ENCODE measurements at regions not wholly inside any gene's neighbourhood (a gene's known extent, or its start where the extent isn't known, plus 50 kb on each side); places are given as distances from the start of the nearest gene placed in this dataset.
"Not testable (repeated sequence)": the region's sequence is repeated elsewhere in the genome, so short reads cannot be mapped to it uniquely, and the experiment has no call there.

DNA sequence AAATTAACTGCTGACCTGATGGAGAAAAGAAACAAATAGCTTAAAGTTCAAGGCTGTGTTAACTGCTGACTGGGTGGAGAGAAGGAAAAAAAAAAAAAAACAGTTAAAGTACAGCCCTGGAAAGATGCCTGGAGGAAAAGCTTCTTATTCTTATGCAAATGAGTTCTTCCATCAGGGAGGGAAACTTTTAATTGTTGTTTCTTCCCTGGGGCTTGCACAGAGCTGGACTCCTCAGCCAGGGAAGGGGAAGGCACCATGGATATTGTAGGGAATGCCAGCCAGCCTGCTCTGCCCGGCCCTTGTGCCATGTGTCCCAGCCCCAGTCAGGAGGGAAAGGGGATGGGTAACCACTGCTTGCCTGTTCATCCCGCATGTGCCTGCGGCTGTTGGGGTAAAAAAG lies 833.1 kb upstream of the CRIM1 start:
- no peak for DNase-seq

DNA sequence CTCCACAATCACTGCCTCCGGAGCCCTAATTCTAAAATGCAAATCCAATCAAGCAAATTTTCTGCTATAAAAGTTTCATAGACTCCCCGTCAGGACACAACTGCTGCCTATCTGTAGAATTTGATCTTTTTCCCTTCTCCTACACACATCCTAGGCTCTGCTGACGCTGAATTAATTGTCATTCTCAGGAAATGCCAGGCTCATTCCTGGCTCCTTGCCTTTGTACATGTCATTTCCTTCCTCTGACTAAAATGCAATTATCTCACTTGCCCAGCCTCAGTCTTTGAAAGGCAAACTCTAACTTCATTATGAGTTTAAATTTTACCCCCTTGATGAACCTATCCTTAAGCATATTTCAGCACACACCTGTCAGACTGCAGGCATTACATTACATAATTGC lies 844.9 kb upstream of the CRIM1 start:
- DNase-seq, result no peak

DNA sequence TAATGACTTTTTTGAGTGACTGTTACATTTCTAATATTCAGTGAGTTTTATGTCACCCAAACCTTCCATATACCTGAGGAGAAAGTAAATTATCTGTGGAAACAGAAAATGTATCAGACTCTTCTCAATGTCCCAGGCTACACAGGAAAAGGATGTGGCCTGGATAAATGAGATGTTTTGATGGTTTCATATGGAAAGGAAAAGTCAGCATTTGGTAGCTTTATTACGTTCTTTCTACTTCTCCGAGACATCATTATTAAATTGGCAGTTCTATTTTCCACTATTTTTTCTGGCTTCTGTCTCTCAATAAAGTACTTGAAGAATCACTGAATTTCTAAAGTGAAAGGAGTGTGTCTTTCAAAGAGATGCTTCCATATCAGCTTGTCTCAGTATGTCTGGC lies 847.0 kb upstream of the CRIM1 start:
- DNase-seq, result no peak

DNA sequence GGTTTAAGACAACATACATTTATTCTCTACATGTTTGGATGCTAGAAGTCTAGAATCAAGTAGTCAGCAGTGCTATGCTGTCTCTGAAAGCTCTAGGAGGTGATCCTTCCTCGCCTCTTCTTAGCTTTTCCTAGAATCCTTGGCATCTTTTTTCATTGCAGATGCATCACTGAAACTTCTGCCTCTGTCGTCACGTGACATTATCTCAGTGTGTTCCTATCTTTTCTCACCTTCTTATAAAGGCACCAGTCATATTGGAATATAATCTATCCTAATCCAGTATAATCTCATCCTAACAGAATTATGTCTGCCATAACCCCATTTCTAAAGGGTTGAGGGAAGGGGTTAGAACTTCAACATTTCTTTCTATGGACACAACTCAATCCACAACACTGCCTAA lies 851.2 kb upstream of the CRIM1 start:
- no peak for DNase-seq

DNA sequence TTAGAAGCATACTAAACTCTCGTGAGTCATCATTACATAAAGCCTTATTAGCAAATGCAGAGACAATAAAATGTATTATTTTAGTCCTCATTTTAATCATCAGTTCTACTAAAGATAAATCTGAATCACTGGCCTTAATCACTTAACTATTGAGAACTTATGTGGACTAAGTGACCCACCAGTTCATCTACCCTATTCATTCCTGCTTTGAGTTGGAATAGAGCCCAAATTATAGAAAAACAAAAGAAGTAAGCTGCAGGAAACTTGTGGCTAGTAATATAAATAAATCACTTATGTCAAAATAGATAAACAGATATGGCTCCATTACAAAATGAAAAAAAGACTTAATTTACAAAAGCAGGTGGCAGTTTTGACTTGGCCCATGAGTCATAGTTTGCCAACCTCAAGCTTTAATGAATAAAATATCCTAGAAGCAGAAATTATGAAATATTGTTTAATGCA lies 851.8 kb upstream of the CRIM1 start:
- DNase-seq, result no peak

DNA sequence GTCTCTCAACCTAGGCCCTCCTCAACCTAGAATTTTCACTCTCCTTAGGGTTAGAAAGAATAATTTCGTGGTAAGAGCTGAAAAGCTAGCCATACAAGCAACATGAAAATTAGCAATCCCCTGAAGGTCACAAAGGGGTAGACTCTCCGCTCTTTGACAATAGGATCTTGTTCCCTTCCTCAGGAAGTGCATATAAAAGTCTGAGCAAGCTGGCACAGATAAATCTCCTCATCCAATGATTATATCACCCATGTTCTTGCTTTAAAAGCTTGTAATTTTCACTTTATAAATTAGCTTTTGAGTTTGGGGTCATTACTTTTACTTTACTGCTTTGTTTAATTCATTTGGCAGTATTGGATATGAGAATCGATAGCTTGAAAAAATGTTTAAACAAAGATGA lies 852.3 kb upstream of the CRIM1 start:
- no peak for DNase-seq

DNA sequence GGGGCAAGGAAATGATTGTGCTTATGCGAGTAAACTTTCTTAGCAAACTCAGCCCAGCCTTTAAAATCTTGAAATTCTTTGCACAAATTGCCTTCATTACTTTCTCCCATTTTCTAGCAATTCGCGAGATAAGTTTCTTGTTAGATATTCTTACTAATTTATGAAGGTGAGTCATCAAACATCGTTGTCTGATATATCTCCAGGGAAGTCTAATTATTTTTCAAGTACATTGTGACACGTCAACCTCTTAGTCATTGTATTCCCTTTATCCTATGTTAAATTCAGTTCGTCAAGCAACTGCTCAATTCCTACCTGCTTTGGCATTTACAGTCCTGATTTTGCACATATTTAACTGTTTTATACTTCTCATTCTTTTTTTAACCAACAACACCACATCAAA lies 854.5 kb upstream of the CRIM1 start:
- no peak for DNase-seq

DNA sequence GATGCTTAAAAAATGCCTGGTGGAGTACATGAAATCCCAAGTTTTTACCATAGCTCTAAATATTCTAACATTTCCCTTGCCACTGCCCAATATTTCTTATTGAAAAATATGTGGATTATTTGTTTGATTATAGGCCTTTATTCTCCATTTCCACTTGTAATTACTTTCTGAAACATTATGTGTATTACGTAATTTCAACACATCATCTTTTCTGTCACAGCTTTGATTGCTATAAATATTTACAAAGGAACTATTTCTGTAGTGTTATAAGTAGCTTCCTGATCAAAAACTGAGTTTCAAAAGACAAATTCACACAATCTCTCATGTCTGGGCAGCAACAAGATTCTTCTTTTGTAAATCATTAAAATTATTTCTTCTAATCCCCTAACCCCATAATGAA lies 859.6 kb upstream of the CRIM1 start:
- DNase-seq, result no peak

DNA sequence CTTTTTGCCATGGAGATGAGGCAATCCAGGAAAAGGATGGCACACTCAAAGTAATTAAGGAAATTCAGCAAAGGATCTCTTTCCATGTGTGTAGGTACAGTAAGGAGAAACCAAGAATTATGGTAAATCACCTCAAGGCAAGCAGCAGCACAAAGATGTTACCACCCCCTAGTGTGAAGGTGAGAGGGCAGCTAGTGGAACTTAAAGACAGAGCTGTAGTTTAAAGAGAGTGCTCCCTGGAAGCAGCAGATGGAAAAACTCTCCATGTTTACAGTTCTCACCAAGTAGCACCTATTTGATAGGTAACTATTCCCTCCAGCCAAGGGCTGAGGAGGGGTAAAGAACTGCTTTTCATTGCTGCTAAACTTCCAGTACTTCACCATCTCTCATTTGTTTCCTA lies 860.4 kb upstream of the CRIM1 start:
- no peak for DNase-seq

DNA sequence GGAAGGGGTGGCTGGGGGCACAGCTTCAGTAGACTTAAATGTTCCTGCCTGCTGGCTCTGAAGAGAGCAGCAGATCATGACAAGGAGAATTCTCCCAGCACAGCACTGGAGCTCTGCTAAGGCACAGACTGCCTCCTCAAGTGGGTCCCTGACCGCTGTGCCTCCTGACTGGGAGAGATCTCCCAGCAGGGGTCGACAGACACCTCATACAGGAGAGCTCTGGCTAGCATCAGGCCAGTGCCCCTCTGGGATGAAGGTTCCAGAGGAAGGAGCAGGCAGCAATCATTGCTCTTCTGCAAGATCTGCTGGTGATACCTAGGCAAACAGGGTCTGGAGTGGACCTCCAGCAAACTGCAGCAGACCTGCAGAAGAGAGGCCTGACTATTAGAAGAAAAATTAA lies 877.5 kb upstream of the CRIM1 start:
- not testable (repeated sequence) for DNase-seq

DNA sequence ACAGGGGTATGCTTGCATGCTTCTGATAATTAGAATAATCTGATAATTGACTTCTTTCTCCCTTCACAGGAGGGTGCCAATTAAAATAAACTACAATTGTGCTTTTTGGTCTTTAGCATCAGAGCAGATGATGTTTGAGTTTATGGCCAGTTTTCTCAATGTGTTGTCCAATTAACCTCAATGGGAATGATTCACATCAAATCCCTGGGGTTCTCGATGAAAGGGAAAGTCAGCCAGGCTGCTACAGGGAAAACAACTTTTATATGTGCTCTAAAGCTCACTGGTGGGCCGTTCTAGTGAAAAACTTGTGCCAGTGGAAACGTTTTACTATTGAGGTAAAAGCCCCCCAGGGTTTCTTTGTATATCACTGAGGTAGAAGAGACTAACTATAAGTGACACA lies 887.3 kb upstream of the CRIM1 start:
- DNase-seq, result no peak

DNA sequence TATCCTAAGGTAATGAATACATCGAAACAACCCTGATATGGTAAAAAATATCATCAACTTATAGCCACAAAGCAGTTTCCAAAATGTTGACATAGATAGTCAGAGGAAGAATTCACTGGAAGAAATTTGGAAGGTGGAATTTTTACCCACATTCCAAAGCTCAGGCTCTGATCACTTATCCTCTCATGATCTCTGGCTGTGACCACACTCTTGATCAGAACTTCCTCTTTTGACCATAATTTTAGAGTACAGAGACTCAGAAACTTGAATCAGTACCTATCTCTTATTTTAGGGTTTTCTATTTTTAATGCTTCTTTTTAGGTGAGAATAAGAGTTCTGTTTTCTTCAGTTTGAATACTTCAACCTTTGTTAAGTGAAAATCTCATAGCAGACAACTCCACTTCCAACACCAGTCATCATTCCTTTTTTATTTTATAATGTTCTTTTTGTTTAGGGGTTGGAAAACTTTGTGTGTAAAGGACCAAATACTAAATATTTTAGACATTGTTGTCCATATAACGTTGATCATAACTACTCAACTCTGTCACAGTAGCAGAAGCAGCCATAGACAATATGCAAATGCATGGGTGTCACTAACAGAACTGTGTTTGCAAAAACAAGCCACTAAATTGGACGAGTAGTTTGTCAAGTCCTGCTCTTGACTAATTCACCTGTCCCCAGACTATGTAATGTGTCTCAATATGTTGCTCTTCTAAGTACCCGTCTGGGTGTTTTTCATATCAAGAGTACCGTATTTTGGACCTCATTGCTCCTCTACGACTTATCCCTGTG lies 891.6 kb upstream of the CRIM1 start:
- DNase-seq, result no peak

DNA sequence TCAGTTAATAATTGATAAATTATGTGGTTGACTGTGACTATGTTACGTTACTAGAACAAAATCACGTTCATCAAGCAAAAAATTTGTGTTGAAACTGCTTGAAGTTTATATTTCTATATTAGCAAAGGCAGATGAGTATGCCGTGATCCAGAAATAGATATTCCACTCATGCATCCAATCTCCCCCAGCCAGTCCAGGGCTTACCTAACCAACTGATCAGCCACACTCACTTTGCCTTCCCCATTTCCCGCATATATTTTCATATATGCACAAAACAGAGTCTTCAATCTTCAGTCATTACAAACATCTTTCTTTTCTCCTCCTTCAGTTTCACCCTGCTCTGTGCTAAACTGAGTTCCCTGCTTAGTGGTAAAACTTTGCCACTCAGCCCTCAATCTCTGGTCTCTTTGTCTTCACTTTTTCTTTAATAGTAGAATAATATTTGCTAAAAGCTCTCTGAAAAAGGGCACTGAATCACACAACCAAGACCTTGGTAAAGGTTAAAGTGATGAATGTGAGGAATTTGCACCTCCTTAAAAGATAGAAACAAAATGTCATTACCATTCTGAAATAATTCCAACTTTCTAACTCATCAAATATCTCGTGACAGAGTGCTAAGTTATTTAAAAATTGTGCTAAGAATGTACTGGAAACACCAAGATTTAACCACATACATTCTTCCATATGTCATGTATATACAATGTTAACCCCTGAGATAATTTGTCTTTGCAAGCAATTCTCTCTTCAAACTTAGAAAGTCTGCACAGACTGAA lies 893.2 kb upstream of the CRIM1 start:
- DNase-seq, result no peak

DNA sequence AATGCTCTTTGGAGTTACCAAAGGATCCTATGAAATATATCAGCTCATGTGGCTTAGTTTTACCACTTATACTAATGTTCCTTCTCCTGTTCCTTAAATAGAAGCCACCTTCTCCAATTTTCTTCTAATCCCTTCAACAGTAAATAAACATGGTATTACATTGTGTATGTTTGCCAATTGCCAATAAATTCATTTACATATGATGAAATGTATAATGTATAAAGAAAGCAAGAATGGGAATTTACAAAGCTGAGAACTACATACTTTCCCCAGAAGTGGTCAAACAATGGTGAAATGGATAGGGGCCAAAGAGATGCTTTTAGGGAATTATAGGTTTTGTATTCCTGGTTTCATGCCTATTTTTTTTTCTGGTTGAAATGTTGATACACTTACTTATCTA lies 894.2 kb upstream of the CRIM1 start:
- no peak for DNase-seq

DNA sequence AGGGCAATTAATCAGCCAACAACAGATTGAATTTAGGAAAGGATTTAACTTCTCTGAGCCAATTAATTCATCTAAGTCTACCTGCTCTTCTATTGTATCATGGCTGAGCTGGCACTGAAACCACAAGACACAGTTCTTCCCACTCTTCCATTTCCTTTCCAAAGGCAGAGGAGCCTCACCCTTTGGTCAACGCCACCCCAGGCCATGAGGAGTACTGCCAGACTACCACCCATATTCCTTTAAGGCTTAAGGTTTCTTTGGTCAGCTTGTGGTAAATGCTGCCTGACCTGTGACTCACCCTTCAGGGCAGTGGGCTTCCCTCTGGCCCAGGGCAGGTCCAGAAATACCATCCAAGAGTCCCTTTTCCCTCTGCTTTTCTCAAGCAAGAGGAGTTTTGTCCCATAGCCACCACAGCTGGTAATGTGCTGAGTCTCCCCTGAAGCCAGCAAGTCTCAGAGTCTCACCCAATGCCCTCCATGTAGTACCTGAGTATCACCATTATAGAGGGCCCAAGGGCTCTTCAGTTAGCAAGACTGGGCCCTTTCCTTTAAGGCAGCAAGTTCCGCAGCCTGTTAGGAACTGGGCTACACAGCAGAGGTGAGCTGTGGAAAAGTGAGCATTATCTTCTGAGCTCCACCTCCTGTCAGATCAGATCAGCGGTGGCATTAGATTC lies 900.5 kb upstream of the CRIM1 start:
- no peak for DNase-seq

DNA sequence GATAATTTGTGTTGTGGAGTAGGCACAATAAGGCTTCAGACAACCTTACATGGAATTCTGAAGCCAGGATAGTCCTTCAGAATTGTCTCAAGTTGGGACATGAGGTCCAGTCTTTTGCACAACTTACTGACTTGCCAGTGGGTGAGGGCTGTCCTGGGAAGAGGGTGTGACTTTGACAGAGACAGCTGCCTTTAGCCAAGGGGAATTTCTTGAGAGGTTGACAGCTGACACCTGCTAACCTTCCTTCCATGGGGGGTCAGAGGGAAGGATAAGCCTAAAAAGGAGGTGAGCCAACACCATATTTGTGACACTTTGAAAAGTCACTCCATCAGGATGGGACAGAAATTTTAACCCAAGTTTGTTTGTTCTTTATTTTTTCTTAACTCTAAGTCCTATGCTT lies 907.8 kb upstream of the CRIM1 start:
- DNase-seq, result no peak

DNA sequence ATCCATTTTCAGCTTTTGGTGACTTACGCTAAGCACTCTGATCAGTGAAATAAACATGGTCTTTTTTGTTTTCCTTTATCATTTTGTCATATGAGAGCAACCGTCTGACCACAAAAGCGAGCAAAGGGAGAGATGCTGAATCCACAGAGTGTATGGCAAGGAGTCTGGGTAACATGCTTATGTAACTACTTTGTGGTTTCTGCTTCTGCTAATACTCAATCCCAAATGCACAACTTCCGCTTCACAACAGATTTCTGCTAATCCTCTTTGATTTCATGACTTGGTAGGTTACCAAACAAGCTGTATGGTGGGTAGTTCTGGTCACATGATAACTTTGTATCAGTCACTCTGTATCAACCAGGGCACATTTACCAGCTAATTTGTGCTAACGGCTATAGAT lies 908.4 kb upstream of the CRIM1 start:
- no peak for DNase-seq

DNA sequence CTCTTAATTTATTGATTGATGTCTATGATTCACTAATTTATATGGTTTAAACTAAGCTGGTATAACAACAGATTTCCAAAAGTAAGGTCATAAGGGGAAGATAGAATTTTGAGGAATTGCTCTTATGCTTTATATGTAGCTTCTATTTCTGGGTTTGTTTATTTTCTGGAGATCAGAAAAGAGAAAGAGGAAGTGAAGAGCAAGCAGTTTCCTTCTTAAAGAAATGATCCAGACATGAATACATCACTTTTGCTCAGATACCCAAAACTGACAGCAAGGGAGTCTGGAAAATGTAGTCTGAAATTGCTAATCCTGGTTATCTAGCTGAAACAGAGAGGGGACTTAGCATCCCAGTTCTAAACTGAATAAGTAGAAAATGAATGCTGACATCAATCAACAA lies 912.5 kb upstream of the CRIM1 start:
- DNase-seq, result no peak

DNA sequence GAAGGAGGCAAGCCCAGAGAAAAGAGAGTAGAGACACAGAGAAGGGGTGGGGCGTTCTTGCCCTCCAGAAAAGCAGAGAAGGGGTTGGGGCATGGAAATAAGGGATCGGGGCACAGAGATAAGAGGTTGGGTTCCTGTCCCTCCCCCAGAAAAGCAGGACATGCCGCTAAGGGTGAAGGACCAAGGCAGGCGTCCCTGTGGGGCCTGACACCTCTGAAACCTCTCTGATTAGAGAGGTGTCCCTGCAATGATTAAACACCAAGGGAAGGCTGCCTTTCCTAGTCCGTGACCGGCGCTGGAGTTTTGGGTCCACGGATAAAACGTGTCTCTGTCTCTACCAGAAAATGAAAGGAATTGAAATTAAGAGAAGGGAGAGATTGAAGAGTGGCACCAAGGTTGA lies 914.0 kb upstream of the CRIM1 start:
- not testable (repeated sequence) for DNase-seq

DNA sequence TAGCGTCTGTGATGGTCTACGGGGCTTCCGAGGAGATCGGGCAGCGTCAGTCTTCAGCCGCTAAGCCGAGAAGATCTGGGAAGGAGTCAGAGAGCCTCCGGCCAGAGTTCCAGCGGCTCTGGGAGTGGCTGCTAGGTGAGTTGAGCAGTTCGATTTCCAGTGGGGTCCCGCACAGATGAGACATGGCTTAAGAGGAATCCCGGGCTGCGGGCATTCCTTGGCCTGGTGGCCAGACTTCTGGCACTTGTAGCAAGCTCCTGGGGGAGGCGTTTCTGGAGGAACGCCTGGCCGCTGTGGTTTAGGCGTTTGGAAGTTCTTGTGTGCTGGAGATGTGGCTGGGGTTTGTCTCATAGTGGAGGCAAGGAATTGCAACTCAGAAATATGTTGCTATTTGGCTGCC lies 915.3 kb upstream of the CRIM1 start:
- DNase-seq, result not testable (repeated sequence)

DNA sequence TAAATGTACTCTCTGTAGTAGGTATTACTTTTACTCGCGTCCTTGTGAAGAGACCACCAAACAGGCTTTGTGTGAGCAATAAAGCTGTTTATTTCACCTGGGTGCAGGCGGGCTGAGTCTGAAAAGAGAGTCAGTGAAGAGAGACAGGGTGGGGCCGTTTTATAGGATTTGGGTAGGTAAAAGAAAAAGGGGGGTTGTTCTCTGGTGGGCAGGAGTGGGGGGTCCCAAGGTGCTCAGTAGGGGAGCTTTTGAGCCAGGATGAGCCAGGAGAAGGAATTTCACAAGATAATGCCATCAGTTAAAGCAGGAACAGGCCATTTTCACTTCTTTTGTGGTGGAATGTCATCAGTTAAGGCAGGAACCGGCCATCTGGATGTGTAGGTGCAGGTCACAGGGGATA lies 918.7 kb upstream of the CRIM1 start:
- DNase-seq, result not testable (repeated sequence)

DNA sequence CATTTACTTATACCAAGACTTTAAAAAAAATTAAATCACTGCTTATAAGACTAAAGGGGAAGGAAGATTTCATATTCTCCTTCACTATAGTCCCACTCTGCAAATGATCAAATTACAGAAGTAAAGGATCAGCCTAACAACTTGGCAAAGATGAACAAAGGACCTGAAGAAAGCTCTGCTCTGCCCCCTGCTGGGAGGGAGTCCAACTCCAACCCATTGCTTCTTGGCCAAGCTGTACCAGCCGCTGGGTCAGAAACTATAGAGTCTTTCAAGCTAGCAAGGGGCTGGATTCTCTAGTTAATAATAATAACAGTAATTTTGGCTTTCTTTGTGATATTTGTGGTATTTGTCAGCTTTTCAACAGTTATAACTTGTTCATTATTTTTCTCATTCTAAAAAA lies 927.0 kb upstream of the CRIM1 start:
- DNase-seq, result no peak

DNA sequence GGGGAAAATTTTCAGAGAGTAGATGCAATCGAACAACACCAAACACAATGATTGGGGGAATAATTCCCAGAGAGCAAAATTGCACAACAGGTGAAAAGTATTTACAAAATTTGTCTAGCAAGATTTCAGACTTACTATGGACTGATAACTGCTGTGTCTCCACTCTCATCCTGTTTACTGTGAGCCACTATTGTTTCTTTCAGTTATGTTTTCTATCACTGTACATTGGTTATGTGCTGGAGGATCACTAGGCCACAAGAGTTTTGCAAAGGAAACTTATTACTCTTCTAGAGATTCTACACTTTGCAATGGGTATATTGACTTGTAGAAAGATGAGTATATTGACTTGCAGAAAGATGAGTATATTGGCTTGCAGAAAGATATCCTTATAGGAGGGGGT lies 934.1 kb upstream of the CRIM1 start:
- DNase-seq, result no peak

DNA sequence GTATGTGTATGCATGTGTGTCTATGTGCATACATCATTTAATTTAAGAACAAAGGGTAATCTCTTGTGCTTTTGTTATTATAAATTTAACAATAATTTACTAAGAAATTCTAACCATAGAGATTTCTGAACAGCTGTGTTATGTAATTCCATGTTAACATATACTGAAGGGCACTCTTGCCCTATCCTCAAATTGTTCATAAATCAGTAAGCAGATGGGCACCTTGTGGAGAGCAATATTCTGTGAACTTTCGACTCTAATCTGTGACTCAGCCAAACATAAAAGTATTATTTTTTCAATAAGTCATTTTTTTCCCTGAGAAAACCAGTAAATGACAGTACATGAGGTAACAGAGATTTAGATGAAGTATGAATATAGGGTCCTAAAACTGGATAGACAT lies 938.3 kb upstream of the CRIM1 start:
- DNase-seq, result no peak

All from cerebellar nuclear complex (tissue), 1 donor.